Loucy (cell line): ENCODE measurements at regions not wholly inside any gene's neighbourhood (a gene's known extent, or its start where the extent isn't known, plus 50 kb on each side); places are given as distances from the start of the nearest gene placed in this dataset.

Experiments used
- EZH2phosphoT487 ChIP-seq: fragments of 200-600 bp; IDR thresholded peaks from 2 replicates; pipeline ENCODE4 v1.6.1; 2018; ENCODE audit warnings: antibody characterized with exemption, mild to moderate bottlenecking, moderate library complexity, borderline replicate concordance
- TF ChIP-seq, protein P1 (sequence below): fragments of 200-600 bp; sonication (generic); conservative IDR thresholded peaks from 2 replicates; pipeline ENCODE4 v1.5.1; 2014; ENCODE audit warnings: mild to moderate bottlenecking, antibody characterized with exemption, low read length

DNA sequence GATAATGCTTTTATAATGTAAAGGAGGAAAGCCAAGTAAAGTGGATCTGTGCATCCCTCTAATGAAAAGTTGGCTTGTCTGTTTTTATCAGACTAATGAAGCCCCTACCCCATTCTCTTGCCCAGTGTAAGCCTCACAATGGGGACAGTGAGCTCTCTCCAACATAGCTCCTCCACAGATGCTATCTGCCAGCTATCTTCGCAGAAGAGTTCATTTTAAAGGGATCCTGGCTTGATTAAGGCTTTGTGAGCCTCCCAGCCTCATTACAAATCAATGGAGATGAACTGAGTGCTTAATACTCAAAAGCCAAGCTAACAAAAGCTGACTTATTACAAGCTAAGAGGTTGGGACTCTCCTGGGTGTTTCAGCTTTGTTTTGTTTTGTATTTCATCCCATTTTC is 514.7 kb downstream of the NUF2 start:
- TF ChIP-seq, protein P1, sequence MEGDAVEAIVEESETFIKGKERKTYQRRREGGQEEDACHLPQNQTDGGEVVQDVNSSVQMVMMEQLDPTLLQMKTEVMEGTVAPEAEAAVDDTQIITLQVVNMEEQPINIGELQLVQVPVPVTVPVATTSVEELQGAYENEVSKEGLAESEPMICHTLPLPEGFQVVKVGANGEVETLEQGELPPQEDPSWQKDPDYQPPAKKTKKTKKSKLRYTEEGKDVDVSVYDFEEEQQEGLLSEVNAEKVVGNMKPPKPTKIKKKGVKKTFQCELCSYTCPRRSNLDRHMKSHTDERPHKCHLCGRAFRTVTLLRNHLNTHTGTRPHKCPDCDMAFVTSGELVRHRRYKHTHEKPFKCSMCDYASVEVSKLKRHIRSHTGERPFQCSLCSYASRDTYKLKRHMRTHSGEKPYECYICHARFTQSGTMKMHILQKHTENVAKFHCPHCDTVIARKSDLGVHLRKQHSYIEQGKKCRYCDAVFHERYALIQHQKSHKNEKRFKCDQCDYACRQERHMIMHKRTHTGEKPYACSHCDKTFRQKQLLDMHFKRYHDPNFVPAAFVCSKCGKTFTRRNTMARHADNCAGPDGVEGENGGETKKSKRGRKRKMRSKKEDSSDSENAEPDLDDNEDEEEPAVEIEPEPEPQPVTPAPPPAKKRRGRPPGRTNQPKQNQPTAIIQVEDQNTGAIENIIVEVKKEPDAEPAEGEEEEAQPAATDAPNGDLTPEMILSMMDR, result no peak
- TF ChIP-seq EZH2phosphoT487, result no peak
